ENCODE measurements at regions not wholly inside any gene's neighbourhood (a gene's known extent, or its start where the extent isn't known, plus 50 kb on each side); places are given as distances from the start of the nearest gene placed in this dataset.

- intact Hi-C loops (cut with DNase I): no loop called here
- ATAC-seq (ENCODE audit: low FRiP score) (no peak), DNase-seq (no peak)
- Histone ChIP-seq H3K27me3 (ENCODE audit: control insufficient read depth in 1 of 2, insufficient read depth in 2 of 2, low read length in 1 of 2) (no peaks in the 10 kb centered on the region), H3K9me3 (ENCODE audit: control insufficient read depth, low read length) (peaks cover 1% of the 10 kb centered on the region), H3K27ac (ENCODE audit: low read depth in 1 of 2, low read length in 2 of 2) (no peak overlapping the region), H3K4me3 (ENCODE audit: low read length in 2 of 2) (no peak overlapping the region), H3K36me3 (ENCODE audit: control insufficient read depth in 1 of 2, insufficient read depth in 2 of 2, low read length in 1 of 2) (no peaks in the 10 kb centered on the region), H3K4me1 (ENCODE audit: control insufficient read depth in 1 of 2, insufficient read depth in 2 of 2, low read length in 2 of 2) (no peaks in the 10 kb centered on the region)
- WGBS, 2 donors: 61 to 69% methylated on average over 8 of the region's 8 CpGs
Observed at GRCh38 chr6:169370666-169371343, 117.2 kb upstream of the THBS2 start.

GRCh38 chr6:169370054-169370453 is 116.4 kb upstream of the THBS2 start:
- ATAC-seq (ENCODE audit: low FRiP score) (no peak), DNase-seq (peak in 1 of 2 donors; percentile 67)
- no peak overlapping the region for H3K4me3 ChIP-seq (ENCODE audit: low read length in 2 of 2)
- WGBS, 2 donors: 86 to 89% methylated on average over 10 of the region's 10 CpGs
- H3K36me3 ChIP-seq (ENCODE audit: control insufficient read depth in 1 of 2, insufficient read depth in 2 of 2, low read length in 1 of 2): no peaks in the 10 kb centered on the region
- intact Hi-C loops (cut with DNase I): no loop called here
- no peaks in the 10 kb centered on the region for H3K4me1 ChIP-seq (ENCODE audit: control insufficient read depth in 1 of 2, insufficient read depth in 2 of 2, low read length in 2 of 2)
- no peaks in the 10 kb centered on the region for H3K27me3 ChIP-seq (ENCODE audit: control insufficient read depth in 1 of 2, insufficient read depth in 2 of 2, low read length in 1 of 2)
- no peak overlapping the region for H3K27ac ChIP-seq (ENCODE audit: low read depth in 1 of 2, low read length in 2 of 2)
- H3K9me3 ChIP-seq (ENCODE audit: control insufficient read depth, low read length): peaks cover 1% of the 10 kb centered on the region

GRCh38 chr6:169368200-169368599 is 114.6 kb upstream of the THBS2 start:
- Histone ChIP-seq H3K9me3 (ENCODE audit: control insufficient read depth, low read length) (peaks cover 1% of the 10 kb centered on the region), H3K27ac (ENCODE audit: low read depth in 1 of 2, low read length in 2 of 2) (no peak overlapping the region), H3K4me3 (ENCODE audit: low read length in 2 of 2) (no peak overlapping the region), H3K27me3 (ENCODE audit: control insufficient read depth in 1 of 2, insufficient read depth in 2 of 2, low read length in 1 of 2) (no peaks in the 10 kb centered on the region), H3K4me1 (ENCODE audit: control insufficient read depth in 1 of 2, insufficient read depth in 2 of 2, low read length in 2 of 2) (no peaks in the 10 kb centered on the region), H3K36me3 (ENCODE audit: control insufficient read depth in 1 of 2, insufficient read depth in 2 of 2, low read length in 1 of 2) (no peaks in the 10 kb centered on the region)
- ATAC-seq (ENCODE audit: low FRiP score): no peak
- intact Hi-C loops (cut with DNase I): no loop called here
- DNase-seq: peak in 1 of 2 donors; percentile 56
- 94 to 96% methylated on average over 11 of the region's 11 CpGs for WGBS, 2 donors

- DNase-seq: no peak
- H3K4me1 ChIP-seq (ENCODE audit: control insufficient read depth in 1 of 2, insufficient read depth in 2 of 2, low read length in 2 of 2): no peaks in the 10 kb centered on the region
- 84 to 85% methylated on average over 7 of the region's 7 CpGs for WGBS, 2 donors
- no peaks in the 10 kb centered on the region for H3K36me3 ChIP-seq (ENCODE audit: control insufficient read depth in 1 of 2, insufficient read depth in 2 of 2, low read length in 1 of 2)
- H3K27me3 ChIP-seq (ENCODE audit: control insufficient read depth in 1 of 2, insufficient read depth in 2 of 2, low read length in 1 of 2): no peaks in the 10 kb centered on the region
- H3K27ac ChIP-seq (ENCODE audit: low read depth in 1 of 2, low read length in 2 of 2): no peak overlapping the region
- H3K9me3 ChIP-seq (ENCODE audit: control insufficient read depth, low read length): peaks cover 1% of the 10 kb centered on the region
- no peak overlapping the region for H3K4me3 ChIP-seq (ENCODE audit: low read length in 2 of 2)
- no peak for ATAC-seq (ENCODE audit: low FRiP score)
- intact Hi-C loops (cut with DNase I): no loop called here
Observed at GRCh38 chr6:169367507-169367906, 113.9 kb upstream of the THBS2 start.

- Histone ChIP-seq H3K4me1 (ENCODE audit: control insufficient read depth in 1 of 2, insufficient read depth in 2 of 2, low read length in 2 of 2) (no peaks in the 10 kb centered on the region), H3K27ac (ENCODE audit: low read depth in 1 of 2, low read length in 2 of 2) (no peak overlapping the region), H3K27me3 (ENCODE audit: control insufficient read depth in 1 of 2, insufficient read depth in 2 of 2, low read length in 1 of 2) (no peaks in the 10 kb centered on the region), H3K4me3 (ENCODE audit: low read length in 2 of 2) (no peak overlapping the region), H3K36me3 (ENCODE audit: control insufficient read depth in 1 of 2, insufficient read depth in 2 of 2, low read length in 1 of 2) (no peaks in the 10 kb centered on the region), H3K9me3 (ENCODE audit: control insufficient read depth, low read length) (peaks cover 1% of the 10 kb centered on the region)
- peak in 1 of 2 donors; percentile 61 for DNase-seq
- 96 to 97% methylated on average over 13 of the region's 13 CpGs for WGBS, 2 donors
- ATAC-seq (ENCODE audit: low FRiP score): no peak
- intact Hi-C loops (cut with DNase I): no loop called here
Observed at GRCh38 chr6:169366258-169366901, 112.7 kb upstream of the THBS2 start.

GRCh38 chr6:169365567-169366257 is 112.1 kb upstream of the THBS2 start:
- Histone ChIP-seq H3K36me3 (ENCODE audit: control insufficient read depth in 1 of 2, insufficient read depth in 2 of 2, low read length in 1 of 2) (no peaks in the 10 kb centered on the region), H3K4me3 (ENCODE audit: low read length in 2 of 2) (no peak overlapping the region), H3K4me1 (ENCODE audit: control insufficient read depth in 1 of 2, insufficient read depth in 2 of 2, low read length in 2 of 2) (no peaks in the 10 kb centered on the region), H3K9me3 (ENCODE audit: control insufficient read depth, low read length) (peaks cover 1% of the 10 kb centered on the region), H3K27me3 (ENCODE audit: control insufficient read depth in 1 of 2, insufficient read depth in 2 of 2, low read length in 1 of 2) (no peaks in the 10 kb centered on the region), H3K27ac (ENCODE audit: low read depth in 1 of 2, low read length in 2 of 2) (no peak overlapping the region)
- DNase-seq (peak in 1 of 2 donors; percentile 55), ATAC-seq (ENCODE audit: low FRiP score) (no peak)
- intact Hi-C loops (cut with DNase I): no loop called here
- WGBS, 2 donors: 87 to 88% methylated on average over 13 of the region's 13 CpGs

GRCh38 chr6:169363590-169363989 is 109.9 kb upstream of the THBS2 start:
- no peaks in the 10 kb centered on the region for H3K27me3 ChIP-seq (ENCODE audit: control insufficient read depth in 1 of 2, insufficient read depth in 2 of 2, low read length in 1 of 2)
- no peak for ATAC-seq (ENCODE audit: low FRiP score)
- intact Hi-C loops (cut with DNase I): no loop called here
- peaks cover 1% of the 10 kb centered on the region for H3K9me3 ChIP-seq (ENCODE audit: control insufficient read depth, low read length)
- no peaks in the 10 kb centered on the region for H3K36me3 ChIP-seq (ENCODE audit: control insufficient read depth in 1 of 2, insufficient read depth in 2 of 2, low read length in 1 of 2)
- H3K4me3 ChIP-seq (ENCODE audit: low read length in 2 of 2): no peak overlapping the region
- DNase-seq: peak in 1 of 2 donors; percentile 69
- H3K27ac ChIP-seq (ENCODE audit: low read depth in 1 of 2, low read length in 2 of 2): no peak overlapping the region
- H3K4me1 ChIP-seq (ENCODE audit: control insufficient read depth in 1 of 2, insufficient read depth in 2 of 2, low read length in 2 of 2): no peaks in the 10 kb centered on the region
- WGBS, 2 donors: 77 to 78% methylated on average over 9 of the region's 9 CpGs

GRCh38 chr6:169362501-169363121 is 109.0 kb upstream of the THBS2 start:
- Histone ChIP-seq H3K4me1 (ENCODE audit: control insufficient read depth in 1 of 2, insufficient read depth in 2 of 2, low read length in 2 of 2) (no peaks in the 10 kb centered on the region), H3K9me3 (ENCODE audit: control insufficient read depth, low read length) (peaks cover 1% of the 10 kb centered on the region), H3K36me3 (ENCODE audit: control insufficient read depth in 1 of 2, insufficient read depth in 2 of 2, low read length in 1 of 2) (no peaks in the 10 kb centered on the region), H3K27ac (ENCODE audit: low read depth in 1 of 2, low read length in 2 of 2) (no peak overlapping the region), H3K27me3 (ENCODE audit: control insufficient read depth in 1 of 2, insufficient read depth in 2 of 2, low read length in 1 of 2) (no peaks in the 10 kb centered on the region), H3K4me3 (ENCODE audit: low read length in 2 of 2) (no peak overlapping the region)
- DNase-seq (no peak), ATAC-seq (ENCODE audit: low FRiP score) (no peak)
- intact Hi-C loops (cut with DNase I): no loop called here
- 75 to 82% methylated on average over 3 of the region's 3 CpGs for WGBS, 2 donors

Measured in aorta (tissue), 5 donors.